ENCODE measurements at regions not wholly inside any gene's neighbourhood (a gene's known extent, or its start where the extent isn't known, plus 50 kb on each side); places are given as distances from the start of the nearest gene placed in this dataset.
"Not testable (repeated sequence)": the region's sequence is repeated elsewhere in the genome, so short reads cannot be mapped to it uniquely, and the experiment has no call there.

GRCh38 chr16:29201296-29202024 is 205.1 kb downstream of the NPIPB11 start:
- H3K79me2 ChIP-seq (ENCODE audit: insufficient read depth, low read length); H4K20me1 ChIP-seq (ENCODE audit: insufficient read depth, low read length); H3K27me3 ChIP-seq (ENCODE audit: control insufficient read depth in 1 of 2, insufficient read depth in 2 of 2, low read length in 2 of 2); H3K9me3 ChIP-seq (ENCODE audit: low read length); H3K4me2 ChIP-seq (ENCODE audit: low read depth, low read length); H3K9ac ChIP-seq (ENCODE audit: insufficient read depth, low read depth, low read length); POLR2A ChIA-PET; H3K4me3 ChIP-seq (replicated peaks in 1 of 3; ENCODE audit: insufficient read depth in 1 of 3, low read depth in 2 of 3, low read length in 3 of 3); BruUV-seq (replicated peaks); DNase-seq (ENCODE audit: low spot score); CTCF ChIA-PET (ENCODE audit: low intra/inter-chr PET ratio, low total read pairs); ATAC-seq; H2AFZ ChIP-seq (ENCODE audit: low read length); intact Hi-C loops (cut with micrococcal nuclease; ENCODE audit: unreplicated experiment); H3K36me3 ChIP-seq (replicated peaks in 1 of 2; ENCODE audit: control insufficient read depth in 1 of 2, insufficient read depth in 2 of 2, low read length in 2 of 2): not testable (repeated sequence)
- in situ Hi-C loops (cut with HindIII; ENCODE audit: extremely low pct_ligation_motif_present, low pct_unique_long_range_greater_than_20kb): loop anchor here (25.0 kb wide), 1 partner anchor 89 kb away; no protein-coding TSS in a partner anchor
- peak; percentile 76 for FAIRE-seq
- WGBS (ENCODE audit: low lambda C conversion rate): 63% methylated on average over 25 of the region's 25 CpGs
- Histone ChIP-seq H3K4me1 (ENCODE audit: insufficient read depth, low read length) (peaks cover 38% of the 10 kb centered on the region), H3K27ac (ENCODE audit: extremely low read length, insufficient read depth, low read length) (peak overlapping the region; percentile 11)
- 0 out of 2 replicates have a peak, but pooled peaks have one; percentile 35 for TF ChIP-seq ZNF576 (CRISPR knock-in tag; IDR thresholded peaks at IDR 0.05)
- peak; percentile 49 for TF ChIP-seq ZNF687 (CRISPR knock-in tag; IDR thresholded peaks at IDR 0.05)

GRCh38 chr16:29200681-29201080 is 205.8 kb downstream of the NPIPB11 start:
- H3K9me3 ChIP-seq (ENCODE audit: low read length); intact Hi-C loops (cut with micrococcal nuclease; ENCODE audit: unreplicated experiment); ATAC-seq; H4K20me1 ChIP-seq (ENCODE audit: insufficient read depth, low read length); BruUV-seq (replicated peaks); H3K4me3 ChIP-seq (replicated peaks in 1 of 3; ENCODE audit: insufficient read depth in 1 of 3, low read depth in 2 of 3, low read length in 3 of 3); DNase-seq (ENCODE audit: low spot score); FAIRE-seq; H3K27ac ChIP-seq (ENCODE audit: extremely low read length, insufficient read depth, low read length); H3K4me2 ChIP-seq (ENCODE audit: low read depth, low read length); H3K36me3 ChIP-seq (replicated peaks in 1 of 2; ENCODE audit: control insufficient read depth in 1 of 2, insufficient read depth in 2 of 2, low read length in 2 of 2); H3K79me2 ChIP-seq (ENCODE audit: insufficient read depth, low read length); CTCF ChIA-PET (ENCODE audit: low intra/inter-chr PET ratio, low total read pairs); H3K9ac ChIP-seq (ENCODE audit: insufficient read depth, low read depth, low read length); H2AFZ ChIP-seq (ENCODE audit: low read length); H3K27me3 ChIP-seq (ENCODE audit: control insufficient read depth in 1 of 2, insufficient read depth in 2 of 2, low read length in 2 of 2); POLR2A ChIA-PET: not testable (repeated sequence)
- H3K4me1 ChIP-seq (ENCODE audit: insufficient read depth, low read length): peaks cover 38% of the 10 kb centered on the region
- WGBS (ENCODE audit: low lambda C conversion rate): 92% methylated on average over 9 of the region's 9 CpGs
- in situ Hi-C loops (cut with HindIII; ENCODE audit: extremely low pct_ligation_motif_present, low pct_unique_long_range_greater_than_20kb): loop anchor here (25.0 kb wide), 1 partner anchor 88 kb away; no protein-coding TSS in a partner anchor

- CTCF ChIA-PET (ENCODE audit: low intra/inter-chr PET ratio, low total read pairs); intact Hi-C loops (cut with micrococcal nuclease; ENCODE audit: unreplicated experiment); H4K20me1 ChIP-seq (ENCODE audit: insufficient read depth, low read length); H3K27ac ChIP-seq (ENCODE audit: extremely low read length, insufficient read depth, low read length); H3K79me2 ChIP-seq (ENCODE audit: insufficient read depth, low read length); H3K27me3 ChIP-seq (ENCODE audit: control insufficient read depth in 1 of 2, insufficient read depth in 2 of 2, low read length in 2 of 2); H3K36me3 ChIP-seq (replicated peaks in 1 of 2; ENCODE audit: control insufficient read depth in 1 of 2, insufficient read depth in 2 of 2, low read length in 2 of 2); DNase-seq (ENCODE audit: low spot score); H3K9me3 ChIP-seq (ENCODE audit: low read length); H3K4me2 ChIP-seq (ENCODE audit: low read depth, low read length); ATAC-seq; POLR2A ChIA-PET; H3K4me3 ChIP-seq (replicated peaks in 1 of 3; ENCODE audit: insufficient read depth in 1 of 3, low read depth in 2 of 3, low read length in 3 of 3); H2AFZ ChIP-seq (ENCODE audit: low read length); BruUV-seq (replicated peaks); H3K9ac ChIP-seq (ENCODE audit: insufficient read depth, low read depth, low read length): not testable (repeated sequence)
- H3K4me1 ChIP-seq (ENCODE audit: insufficient read depth, low read length): peaks cover 38% of the 10 kb centered on the region
- in situ Hi-C loops (cut with HindIII; ENCODE audit: extremely low pct_ligation_motif_present, low pct_unique_long_range_greater_than_20kb): loop anchor here (25.0 kb wide), 1 partner anchor 88 kb away; no protein-coding TSS in a partner anchor
- 74% methylated on average over 12 of the region's 12 CpGs for WGBS (ENCODE audit: low lambda C conversion rate)
- peak; percentile 86 for FAIRE-seq
Measured at GRCh38 chr16:29200135-29200601, 206.3 kb downstream of the NPIPB11 start.

Measured in HepG2 (cell line).